HEK293 (cell line): ENCODE measurements at regions not wholly inside any gene's neighbourhood (a gene's known extent, or its start where the extent isn't known, plus 50 kb on each side); places are given as distances from the start of the nearest gene placed in this dataset.

Experiments
- BCL11A ChIP-seq: fragments of 450-650 bp; formaldehyde crosslinking; IDR thresholded peaks from 2 replicates; pipeline ENCODE4 v1.5.1; 2016; ENCODE audit warnings: low read depth, missing biosample characterization, missing genetic modification characterization
- CTCF ChIP-seq: fragments of 450-650 bp; formaldehyde crosslinking; IDR thresholded peaks from 2 replicates; pipeline ENCODE4 v1.5.1; 2016; ENCODE audit warnings: missing biosample characterization, missing genetic modification characterization
- HOXC10 ChIP-seq: sonication (generic); formaldehyde crosslinking; IDR thresholded peaks from 2 replicates; pipeline ENCODE4 v1.8.1; 2023; ENCODE audit warnings: mild to moderate bottlenecking, missing genetic modification reagents
- ZBTB20 ChIP-seq: fragments of 450-650 bp; formaldehyde crosslinking; IDR thresholded peaks from 2 replicates; pipeline ENCODE4 v1.5.1; 2016; ENCODE audit warnings: missing biosample characterization, missing genetic modification characterization
- ZBTB6 ChIP-seq: fragments of 450-650 bp; formaldehyde crosslinking; IDR thresholded peaks from 2 replicates; pipeline ENCODE4 v1.5.1; 2017; ENCODE audit warnings: missing biosample characterization, missing genetic modification characterization
- ZNF112 ChIP-seq: fragments of 450-650 bp; formaldehyde crosslinking; IDR thresholded peaks from 2 replicates; pipeline ENCODE4 v1.5.0; 2017; ENCODE audit warnings: missing biosample characterization, missing genetic modification characterization
- ZNF24 ChIP-seq: fragments of 450-650 bp; formaldehyde crosslinking; IDR thresholded peaks from 2 replicates; pipeline ENCODE4 v1.5.1; 2016; ENCODE audit warnings: missing biosample characterization, missing genetic modification characterization
- ZNF274 ChIP-seq, 2 experiments: fragments of 200-500 bp in 1 of 2; fragments of 450-650 bp in 1 of 2; sonication (Bioruptor generic) in 1 of 2; formaldehyde crosslinking in 1 of 2; IDR thresholded peaks; 2 replicates each; pipeline versions ENCODE4 v1.5.1 to v1.6.1; 2014 to 2016; ENCODE audit warnings: borderline replicate concordance in 1 of 2, inconsistent platforms in 1 of 2, low read length in 1 of 2, missing biosample characterization in 1 of 2, missing genetic modification characterization in 1 of 2
- ZNF654 ChIP-seq: fragments of 450-650 bp; formaldehyde crosslinking; IDR thresholded peaks from 2 replicates; pipeline ENCODE4 v1.5.1; 2016; ENCODE audit warnings: low read depth, missing biosample characterization, missing genetic modification characterization

- TF ChIP-seq ZNF24 (tag by site-specific recombination) (no peak), CTCF (tag by site-specific recombination) (no peak), ZNF654 (tag by site-specific recombination) (no peak), ZBTB20 (tag by site-specific recombination) (no peak), ZNF112 (tag by site-specific recombination) (no peak), ZNF274 (IDR thresholded peaks at IDR 0.05; ENCODE audit: low read length) (no peak), ZNF274 (tag by site-specific recombination; IDR thresholded peaks at IDR 0.05; ENCODE audit: borderline replicate concordance) (no peak), HOXC10 (CRISPR knock-in tag) (no peak), BCL11A (no peak), ZBTB6 (no peak)
These were observed 170.2 kb downstream of the FAT4 start for GRCh38 chr4:125484912-125485311.
